ENCODE measurements at regions not wholly inside any gene's neighbourhood (a gene's known extent, or its start where the extent isn't known, plus 50 kb on each side); places are given as distances from the start of the nearest gene placed in this dataset.
"Not testable (repeated sequence)": the region's sequence is repeated elsewhere in the genome, so short reads cannot be mapped to it uniquely, and the experiment has no call there.

- DNase-seq = no peak
- no peaks in the 10 kb centered on the region for H3K36me3 ChIP-seq
- H3K4me3 ChIP-seq = no peak overlapping the region
- intact Hi-C loops (cut with micrococcal nuclease) = no loop called here
- peaks cover 18% of the 10 kb centered on the region for H3K9me3 ChIP-seq (replicated peaks)
- H3K4me1 ChIP-seq = no peaks in the 10 kb centered on the region
- no peaks in the 10 kb centered on the region for H3K27me3 ChIP-seq (ENCODE audit: low read depth)
- TF ChIP-seq, protein P1, sequence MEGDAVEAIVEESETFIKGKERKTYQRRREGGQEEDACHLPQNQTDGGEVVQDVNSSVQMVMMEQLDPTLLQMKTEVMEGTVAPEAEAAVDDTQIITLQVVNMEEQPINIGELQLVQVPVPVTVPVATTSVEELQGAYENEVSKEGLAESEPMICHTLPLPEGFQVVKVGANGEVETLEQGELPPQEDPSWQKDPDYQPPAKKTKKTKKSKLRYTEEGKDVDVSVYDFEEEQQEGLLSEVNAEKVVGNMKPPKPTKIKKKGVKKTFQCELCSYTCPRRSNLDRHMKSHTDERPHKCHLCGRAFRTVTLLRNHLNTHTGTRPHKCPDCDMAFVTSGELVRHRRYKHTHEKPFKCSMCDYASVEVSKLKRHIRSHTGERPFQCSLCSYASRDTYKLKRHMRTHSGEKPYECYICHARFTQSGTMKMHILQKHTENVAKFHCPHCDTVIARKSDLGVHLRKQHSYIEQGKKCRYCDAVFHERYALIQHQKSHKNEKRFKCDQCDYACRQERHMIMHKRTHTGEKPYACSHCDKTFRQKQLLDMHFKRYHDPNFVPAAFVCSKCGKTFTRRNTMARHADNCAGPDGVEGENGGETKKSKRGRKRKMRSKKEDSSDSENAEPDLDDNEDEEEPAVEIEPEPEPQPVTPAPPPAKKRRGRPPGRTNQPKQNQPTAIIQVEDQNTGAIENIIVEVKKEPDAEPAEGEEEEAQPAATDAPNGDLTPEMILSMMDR (IDR thresholded peaks at IDR 0.05; ENCODE audit: borderline replicate concordance) = no peak
- H3K27ac ChIP-seq (replicated peaks) = no peak overlapping the region
Observed at GRCh38 chr3:177855021-177855420, 657.7 kb upstream of the TBL1XR1 start.

DNA sequence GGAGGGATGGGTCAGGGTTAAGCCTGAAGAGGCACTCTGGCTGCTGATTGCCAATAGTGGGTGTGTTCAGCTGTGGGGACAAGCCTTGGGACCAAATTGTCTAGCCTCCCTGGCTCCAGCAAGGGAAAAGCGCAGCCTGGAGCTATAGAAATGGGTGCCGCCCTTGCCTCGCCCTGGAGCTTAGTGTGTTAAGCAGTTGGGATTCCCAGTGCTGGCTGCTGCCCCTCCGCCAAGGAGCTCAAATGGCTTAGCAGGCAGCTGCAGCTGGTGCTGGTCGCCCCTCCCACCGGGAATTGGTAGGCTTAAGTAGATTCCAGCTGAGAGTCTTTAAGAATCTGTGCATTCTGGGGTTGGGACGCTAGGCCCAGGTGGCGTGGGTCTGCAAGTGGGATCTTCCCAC is 662.9 kb upstream of the TBL1XR1 start:
- no peaks in the 10 kb centered on the region for H3K27me3 ChIP-seq (ENCODE audit: low read depth)
- no peak overlapping the region for H3K4me3 ChIP-seq
- intact Hi-C loops (cut with micrococcal nuclease) = no loop called here
- no peaks in the 10 kb centered on the region for H3K36me3 ChIP-seq
- peaks cover 46% of the 10 kb centered on the region for H3K9me3 ChIP-seq (replicated peaks)
- H3K27ac ChIP-seq (replicated peaks) = no peak overlapping the region
- DNase-seq = no peak
- TF ChIP-seq, protein P1 (IDR thresholded peaks at IDR 0.05; ENCODE audit: borderline replicate concordance) = no peak
- H3K4me1 ChIP-seq = no peaks in the 10 kb centered on the region

- H3K4me3 ChIP-seq = no peak overlapping the region
- no peak for DNase-seq
- H3K9me3 ChIP-seq (replicated peaks) = peaks cover 52% of the 10 kb centered on the region
- H3K4me1 ChIP-seq = no peaks in the 10 kb centered on the region
- no peaks in the 10 kb centered on the region for H3K36me3 ChIP-seq
- no peaks in the 10 kb centered on the region for H3K27me3 ChIP-seq (ENCODE audit: low read depth)
- H3K27ac ChIP-seq (replicated peaks) = no peak overlapping the region
- intact Hi-C loops (cut with micrococcal nuclease) = no loop called here
- TF ChIP-seq, protein P1 (IDR thresholded peaks at IDR 0.05; ENCODE audit: borderline replicate concordance) = no peak
Observed at GRCh38 chr3:177862962-177863491, 665.7 kb upstream of the TBL1XR1 start.

DNA sequence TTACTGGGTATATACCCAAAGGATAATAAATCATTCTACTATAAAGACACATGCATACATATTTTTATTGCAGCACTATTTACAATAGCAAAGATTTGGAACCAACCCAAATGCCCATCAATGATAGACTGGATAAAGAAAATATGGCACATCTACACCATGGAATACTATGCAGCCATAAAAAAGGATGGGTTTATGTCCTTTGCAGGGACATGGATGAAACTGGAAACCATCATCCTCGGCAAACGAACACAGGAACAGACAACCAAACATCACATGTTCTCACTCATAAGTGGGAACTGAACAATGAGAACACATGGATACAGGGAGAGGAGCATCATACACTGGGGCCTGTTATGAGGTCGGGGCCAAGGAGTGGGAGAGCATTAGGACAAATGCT is 665.0 kb upstream of the KCNMB2 start:
- H3K4me1 ChIP-seq; H3K27ac ChIP-seq (replicated peaks); H3K4me3 ChIP-seq; DNase-seq; H3K27me3 ChIP-seq (ENCODE audit: low read depth); intact Hi-C loops (cut with micrococcal nuclease); H3K36me3 ChIP-seq: not testable (repeated sequence)
- H3K9me3 ChIP-seq (replicated peaks) = peaks cover 48% of the 10 kb centered on the region

- Histone ChIP-seq H3K27ac (replicated peaks) (no peak overlapping the region), H3K9me3 (replicated peaks) (no peaks in the 10 kb centered on the region), H3K4me3 (no peak overlapping the region), H3K4me1 (no peaks in the 10 kb centered on the region), H3K27me3 (ENCODE audit: low read depth) (no peaks in the 10 kb centered on the region), H3K36me3 (no peaks in the 10 kb centered on the region)
- TF ChIP-seq, protein P1 (IDR thresholded peaks at IDR 0.05; ENCODE audit: borderline replicate concordance) = no peak
- DNase-seq = no peak
- intact Hi-C loops (cut with micrococcal nuclease) = no loop called here
Observed at GRCh38 chr3:177878192-177878591, 658.0 kb upstream of the KCNMB2 start.

- DNase-seq = no peak
- intact Hi-C loops (cut with micrococcal nuclease) = no loop called here
Observed at GRCh38 chr3:177878957-177879356, 657.3 kb upstream of the KCNMB2 start.

More at GRCh38 chr3:177878957-177879356, 657.3 kb upstream of the KCNMB2 start:
- H3K27me3 ChIP-seq (ENCODE audit: low read depth) = no peaks in the 10 kb centered on the region
- H3K27ac ChIP-seq (replicated peaks) = no peak overlapping the region
- H3K9me3 ChIP-seq (replicated peaks) = no peaks in the 10 kb centered on the region
- H3K36me3 ChIP-seq = no peaks in the 10 kb centered on the region
- no peak overlapping the region for H3K4me3 ChIP-seq
- H3K4me1 ChIP-seq = no peaks in the 10 kb centered on the region
- TF ChIP-seq, protein P1 (IDR thresholded peaks at IDR 0.05; ENCODE audit: borderline replicate concordance) = no peak

Data from left ventricle myocardium inferior (tissue), 1 donor.